ENCODE measurements at regions not wholly inside any gene's neighbourhood (a gene's known extent, or its start where the extent isn't known, plus 50 kb on each side); places are given as distances from the start of the nearest gene placed in this dataset.

DNA sequence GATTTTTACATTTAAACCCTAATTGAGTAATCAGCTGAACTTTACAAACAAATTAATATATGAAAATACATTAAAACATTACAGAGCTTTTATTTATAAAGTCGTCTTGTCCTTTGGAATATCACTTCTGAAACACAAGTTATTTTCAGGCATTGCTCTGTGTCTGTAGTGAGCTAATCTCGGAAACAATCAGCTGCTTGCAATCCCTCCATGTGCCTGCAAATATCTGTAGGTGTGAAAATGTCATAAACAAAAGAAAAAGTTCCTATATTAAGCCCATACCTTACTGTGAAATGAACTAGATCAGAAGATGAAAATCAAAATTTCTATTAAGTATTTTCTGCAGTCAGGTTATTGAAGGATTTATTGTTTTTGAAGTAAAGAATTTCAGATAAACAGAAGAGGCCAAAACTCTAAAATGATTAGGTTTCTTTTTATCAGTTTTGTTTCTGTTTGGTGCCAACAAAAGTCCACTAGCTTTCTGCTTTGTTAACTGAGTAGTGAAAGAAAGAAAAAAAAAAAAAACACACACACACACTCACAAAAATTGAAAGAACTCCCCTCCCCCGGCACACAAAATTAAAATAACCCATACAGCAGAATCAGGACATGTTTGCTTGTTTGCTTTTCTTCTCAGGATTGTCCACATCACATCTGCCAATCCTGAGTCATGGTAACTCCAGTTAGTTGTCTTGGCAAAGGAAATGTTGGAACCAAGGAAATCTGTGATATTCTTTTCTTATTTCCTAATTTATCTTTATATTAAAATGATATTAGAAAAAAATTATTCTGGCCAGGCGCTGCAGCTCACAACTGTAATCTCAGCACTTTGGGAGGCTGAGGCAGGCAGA, 627.0 kb upstream of the SLC39A10 start:
- TF ChIP-seq TEAD4 (IDR thresholded peaks at IDR 0.05) = no peak
- TF ChIP-seq CREB1 (IDR thresholded peaks at IDR 0.05; ENCODE audit: low read depth) = no peak
- no peak for TF ChIP-seq EP300 (IDR thresholded peaks at IDR 0.05; ENCODE audit: borderline replicate concordance)
- TF ChIP-seq TCF12 (IDR thresholded peaks at IDR 0.05; ENCODE audit: low read depth) = no peak
- no peak for TF ChIP-seq NFIC (IDR thresholded peaks at IDR 0.05)

- TF ChIP-seq CREB1 (IDR thresholded peaks at IDR 0.05; ENCODE audit: low read depth) (no peak), FOXM1 (IDR thresholded peaks at IDR 0.05; ENCODE audit: borderline replicate concordance, low read depth) (no peak), EP300 (IDR thresholded peaks at IDR 0.05; ENCODE audit: borderline replicate concordance) (no peak)
- TF ChIP-seq, protein P1, sequence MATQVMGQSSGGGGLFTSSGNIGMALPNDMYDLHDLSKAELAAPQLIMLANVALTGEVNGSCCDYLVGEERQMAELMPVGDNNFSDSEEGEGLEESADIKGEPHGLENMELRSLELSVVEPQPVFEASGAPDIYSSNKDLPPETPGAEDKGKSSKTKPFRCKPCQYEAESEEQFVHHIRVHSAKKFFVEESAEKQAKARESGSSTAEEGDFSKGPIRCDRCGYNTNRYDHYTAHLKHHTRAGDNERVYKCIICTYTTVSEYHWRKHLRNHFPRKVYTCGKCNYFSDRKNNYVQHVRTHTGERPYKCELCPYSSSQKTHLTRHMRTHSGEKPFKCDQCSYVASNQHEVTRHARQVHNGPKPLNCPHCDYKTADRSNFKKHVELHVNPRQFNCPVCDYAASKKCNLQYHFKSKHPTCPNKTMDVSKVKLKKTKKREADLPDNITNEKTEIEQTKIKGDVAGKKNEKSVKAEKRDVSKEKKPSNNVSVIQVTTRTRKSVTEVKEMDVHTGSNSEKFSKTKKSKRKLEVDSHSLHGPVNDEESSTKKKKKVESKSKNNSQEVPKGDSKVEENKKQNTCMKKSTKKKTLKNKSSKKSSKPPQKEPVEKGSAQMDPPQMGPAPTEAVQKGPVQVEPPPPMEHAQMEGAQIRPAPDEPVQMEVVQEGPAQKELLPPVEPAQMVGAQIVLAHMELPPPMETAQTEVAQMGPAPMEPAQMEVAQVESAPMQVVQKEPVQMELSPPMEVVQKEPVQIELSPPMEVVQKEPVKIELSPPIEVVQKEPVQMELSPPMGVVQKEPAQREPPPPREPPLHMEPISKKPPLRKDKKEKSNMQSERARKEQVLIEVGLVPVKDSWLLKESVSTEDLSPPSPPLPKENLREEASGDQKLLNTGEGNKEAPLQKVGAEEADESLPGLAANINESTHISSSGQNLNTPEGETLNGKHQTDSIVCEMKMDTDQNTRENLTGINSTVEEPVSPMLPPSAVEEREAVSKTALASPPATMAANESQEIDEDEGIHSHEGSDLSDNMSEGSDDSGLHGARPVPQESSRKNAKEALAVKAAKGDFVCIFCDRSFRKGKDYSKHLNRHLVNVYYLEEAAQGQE (IDR thresholded peaks at IDR 0.05; ENCODE audit: low read depth) = no peak
Measured at GRCh38 chr2:195027947-195028346, 629.1 kb upstream of the SLC39A10 start.

DNA sequence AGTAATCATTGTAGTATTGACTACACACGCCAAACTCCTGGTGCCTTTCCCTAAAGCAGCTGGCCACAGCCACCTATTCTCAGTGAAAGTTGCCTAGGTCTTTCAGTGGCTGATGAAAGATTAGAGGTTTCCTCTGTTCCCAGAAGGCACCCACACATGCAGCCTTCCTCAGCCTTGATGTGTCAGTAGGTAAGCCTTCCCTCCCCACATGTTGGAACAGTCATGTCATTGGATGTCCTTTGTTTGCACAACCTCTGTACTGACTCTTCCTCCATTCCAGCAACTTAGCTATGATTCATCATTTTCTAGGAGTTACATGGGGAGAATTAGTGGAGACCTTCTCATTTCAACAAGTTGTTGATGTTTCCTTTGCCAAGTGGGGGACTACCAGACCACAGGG, 630.8 kb upstream of the SLC39A10 start:
- TF ChIP-seq TAF1 (IDR thresholded peaks at IDR 0.05; ENCODE audit: low read depth) (no peak), CREB1 (IDR thresholded peaks at IDR 0.05; ENCODE audit: low read depth) (no peak), CEBPB (IDR thresholded peaks at IDR 0.05) (no peak), FOXM1 (IDR thresholded peaks at IDR 0.05; ENCODE audit: borderline replicate concordance, low read depth) (no peak), EP300 (IDR thresholded peaks at IDR 0.05; ENCODE audit: borderline replicate concordance) (no peak), RAD21 (IDR thresholded peaks at IDR 0.05; ENCODE audit: low read depth) (no peak), TEAD4 (IDR thresholded peaks at IDR 0.05) (no peak), ZBTB7A (IDR thresholded peaks at IDR 0.05; ENCODE audit: low read depth) (no peak), NFIC (IDR thresholded peaks at IDR 0.05) (no peak), EGR1 (IDR thresholded peaks at IDR 0.05) (no peak), TCF12 (IDR thresholded peaks at IDR 0.05; ENCODE audit: low read depth) (no peak), YY1 (IDR thresholded peaks at IDR 0.05; ENCODE audit: low read depth) (no peak)
- TF ChIP-seq, protein P1 (IDR thresholded peaks at IDR 0.05; ENCODE audit: low read depth) = no peak
- TF ChIP-seq, protein P2, sequence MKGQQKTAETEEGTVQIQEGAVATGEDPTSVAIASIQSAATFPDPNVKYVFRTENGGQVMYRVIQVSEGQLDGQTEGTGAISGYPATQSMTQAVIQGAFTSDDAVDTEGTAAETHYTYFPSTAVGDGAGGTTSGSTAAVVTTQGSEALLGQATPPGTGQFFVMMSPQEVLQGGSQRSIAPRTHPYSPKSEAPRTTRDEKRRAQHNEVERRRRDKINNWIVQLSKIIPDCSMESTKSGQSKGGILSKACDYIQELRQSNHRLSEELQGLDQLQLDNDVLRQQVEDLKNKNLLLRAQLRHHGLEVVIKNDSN (IDR thresholded peaks at IDR 0.05) = no peak
- TF ChIP-seq, protein P3, sequence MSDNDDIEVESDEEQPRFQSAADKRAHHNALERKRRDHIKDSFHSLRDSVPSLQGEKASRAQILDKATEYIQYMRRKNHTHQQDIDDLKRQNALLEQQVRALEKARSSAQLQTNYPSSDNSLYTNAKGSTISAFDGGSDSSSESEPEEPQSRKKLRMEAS (IDR thresholded peaks at IDR 0.05) = no peak

DNA sequence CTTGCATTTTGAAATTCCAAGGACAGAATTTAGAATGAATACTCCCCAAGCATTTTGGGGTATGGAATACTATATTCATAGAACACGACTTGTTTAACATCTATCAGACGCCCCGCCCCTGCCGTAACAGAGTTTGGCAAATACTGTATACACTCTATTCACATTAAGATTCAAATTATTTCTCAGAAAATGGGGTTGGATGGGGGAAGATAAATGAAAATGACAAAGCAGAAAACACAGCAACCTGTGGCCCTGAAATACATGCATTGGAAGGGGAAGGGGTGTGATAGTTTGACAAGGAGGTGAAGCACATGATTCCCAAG, 634.6 kb upstream of the SLC39A10 start:
- TF ChIP-seq TCF12 (IDR thresholded peaks at IDR 0.05; ENCODE audit: low read depth) = no peak
- TF ChIP-seq NFIC (IDR thresholded peaks at IDR 0.05) = no peak
- no peak for TF ChIP-seq RAD21 (IDR thresholded peaks at IDR 0.05; ENCODE audit: low read depth)
- no peak for TF ChIP-seq TEAD4 (IDR thresholded peaks at IDR 0.05)
- TF ChIP-seq, protein P1 (IDR thresholded peaks at IDR 0.05; ENCODE audit: low read depth) = no peak
- TF ChIP-seq, protein P2 (IDR thresholded peaks at IDR 0.05) = no peak
- TF ChIP-seq, protein P3 (IDR thresholded peaks at IDR 0.05) = no peak
- no peak for TF ChIP-seq YY1 (IDR thresholded peaks at IDR 0.05; ENCODE audit: low read depth)
- TF ChIP-seq CREB1 (IDR thresholded peaks at IDR 0.05; ENCODE audit: low read depth) = no peak
- no peak for TF ChIP-seq CEBPB (IDR thresholded peaks at IDR 0.05)
- no peak for TF ChIP-seq TAF1 (IDR thresholded peaks at IDR 0.05; ENCODE audit: low read depth)
- TF ChIP-seq EGR1 (IDR thresholded peaks at IDR 0.05) = no peak
- TF ChIP-seq EP300 (IDR thresholded peaks at IDR 0.05; ENCODE audit: borderline replicate concordance) = no peak
- TF ChIP-seq ZBTB7A (IDR thresholded peaks at IDR 0.05; ENCODE audit: low read depth) = no peak
- TF ChIP-seq FOXM1 (IDR thresholded peaks at IDR 0.05; ENCODE audit: borderline replicate concordance, low read depth) = no peak
